Bronchial epithelial cell (primary cell): ENCODE measurements at regions not wholly inside any gene's neighbourhood (a gene's known extent, or its start where the extent isn't known, plus 50 kb on each side); places are given as distances from the start of the nearest gene placed in this dataset.
A peak's percentile ranks its signal among the peaks of the same experiment; 100 is the strongest.

Source experiments
- DNase-seq: peaks from one replicate; pipeline ENCODE4 v3.0.0-alpha.2; 2010; ENCODE audit warnings: low read depth
- FAIRE-seq: peaks from 2 replicates; lab custom pipeline; 2011; peaks lifted over from hg19 to GRCh38; lab: Jason Lieb, UNC
- H3K27me3 ChIP-seq: 2 replicates; pipeline ENCODE4 v1.5.1; 2011; ENCODE audit warnings: low read length; ENCODE audit not compliant: control insufficient read depth, insufficient read depth
- H3K36me3 ChIP-seq: 2 replicates; pipeline ENCODE4 v1.5.1; 2011; ENCODE audit warnings: low read length; ENCODE audit not compliant: control insufficient read depth, insufficient read depth
- H3K4me3 ChIP-seq: 2 replicates; pipeline ENCODE4 v1.5.1; 2011; ENCODE audit warnings: mild to moderate bottlenecking, low read depth, low read length, control low read depth
- TF ChIP-seq, protein P1 (sequence below): IDR thresholded peaks from 2 replicates; pipeline ENCODE4 v1.5.1; 2011; ENCODE audit warnings: mild to moderate bottlenecking, moderate library complexity, low read length, control low read depth, inconsistent platforms; ENCODE audit not compliant: insufficient read depth, severe bottlenecking

DNA sequence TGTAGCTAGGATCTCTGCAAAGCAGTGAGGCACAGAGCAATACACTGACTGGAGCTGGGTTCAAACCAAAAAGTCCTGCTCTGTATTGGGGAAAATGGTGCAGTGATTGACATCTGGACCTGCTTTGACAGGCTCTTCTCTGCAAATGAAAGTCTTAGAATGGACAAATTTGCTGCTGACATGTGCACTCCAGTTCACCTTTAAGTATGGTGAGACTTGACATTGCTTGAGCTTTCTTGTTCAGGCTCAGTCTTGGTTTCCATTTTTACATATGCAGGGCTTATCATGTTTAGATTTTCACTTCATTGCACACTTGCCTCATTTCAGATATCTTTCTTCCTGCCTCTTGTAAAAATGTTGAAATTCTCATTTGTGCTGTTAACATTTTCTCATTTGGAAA lies 1655.0 kb downstream of the MRPL39 start:
- DNase-seq (no peak), FAIRE-seq (no peak)
- TF ChIP-seq, protein P1, sequence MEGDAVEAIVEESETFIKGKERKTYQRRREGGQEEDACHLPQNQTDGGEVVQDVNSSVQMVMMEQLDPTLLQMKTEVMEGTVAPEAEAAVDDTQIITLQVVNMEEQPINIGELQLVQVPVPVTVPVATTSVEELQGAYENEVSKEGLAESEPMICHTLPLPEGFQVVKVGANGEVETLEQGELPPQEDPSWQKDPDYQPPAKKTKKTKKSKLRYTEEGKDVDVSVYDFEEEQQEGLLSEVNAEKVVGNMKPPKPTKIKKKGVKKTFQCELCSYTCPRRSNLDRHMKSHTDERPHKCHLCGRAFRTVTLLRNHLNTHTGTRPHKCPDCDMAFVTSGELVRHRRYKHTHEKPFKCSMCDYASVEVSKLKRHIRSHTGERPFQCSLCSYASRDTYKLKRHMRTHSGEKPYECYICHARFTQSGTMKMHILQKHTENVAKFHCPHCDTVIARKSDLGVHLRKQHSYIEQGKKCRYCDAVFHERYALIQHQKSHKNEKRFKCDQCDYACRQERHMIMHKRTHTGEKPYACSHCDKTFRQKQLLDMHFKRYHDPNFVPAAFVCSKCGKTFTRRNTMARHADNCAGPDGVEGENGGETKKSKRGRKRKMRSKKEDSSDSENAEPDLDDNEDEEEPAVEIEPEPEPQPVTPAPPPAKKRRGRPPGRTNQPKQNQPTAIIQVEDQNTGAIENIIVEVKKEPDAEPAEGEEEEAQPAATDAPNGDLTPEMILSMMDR = no peak
- Histone ChIP-seq H3K36me3 (no peaks in the 10 kb centered on the region), H3K4me3 (no peak overlapping the region), H3K27me3 (no peaks in the 10 kb centered on the region)

DNA sequence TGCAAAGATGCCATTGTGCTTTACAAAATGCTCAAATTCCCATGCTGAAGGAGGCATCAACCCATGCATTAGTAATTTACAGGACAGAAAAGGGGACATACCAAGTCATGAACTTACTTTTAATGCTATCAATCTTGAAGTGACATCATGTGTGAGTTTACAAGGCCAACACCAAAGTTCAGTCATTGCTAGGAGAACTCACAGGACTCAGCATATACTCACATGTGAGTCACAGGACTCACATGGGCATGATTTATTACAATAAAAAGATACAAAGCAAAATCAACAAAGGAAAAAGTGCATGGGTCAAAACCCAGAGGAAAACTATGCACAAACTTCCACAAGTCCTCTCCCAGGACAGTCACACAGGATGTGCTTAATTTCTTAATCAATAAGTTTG lies 1656.0 kb downstream of the MRPL39 start:
- FAIRE-seq (no peak), DNase-seq (peak; percentile 7)
- H3K36me3 ChIP-seq = no peaks in the 10 kb centered on the region
- no peaks in the 10 kb centered on the region for H3K27me3 ChIP-seq
- no peak overlapping the region for H3K4me3 ChIP-seq
- TF ChIP-seq, protein P1 = no peak

DNA sequence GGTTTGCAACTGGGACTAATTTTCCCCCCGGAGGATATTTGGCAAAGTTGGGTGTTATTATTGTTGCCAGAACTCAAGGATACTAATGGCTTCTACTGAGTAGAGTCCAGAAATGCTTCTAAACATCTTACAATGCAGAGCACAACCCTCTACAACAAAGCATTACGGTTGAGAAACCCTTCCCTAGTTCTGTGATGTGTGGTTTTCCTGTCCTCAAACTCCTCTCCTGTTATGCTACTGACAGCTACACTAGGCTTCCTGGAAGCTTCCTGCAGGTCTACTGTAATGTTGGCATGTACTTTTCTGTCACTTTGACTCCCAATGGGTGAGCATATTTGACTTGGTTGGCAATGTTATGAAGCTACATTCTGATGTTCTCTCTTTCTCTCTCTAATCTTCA lies 1656.9 kb downstream of the MRPL39 start:
- Histone ChIP-seq H3K27me3 (no peaks in the 10 kb centered on the region), H3K36me3 (no peaks in the 10 kb centered on the region), H3K4me3 (no peak overlapping the region)
- DNase-seq (no peak), FAIRE-seq (no peak)
- TF ChIP-seq, protein P1 = no peak

DNA sequence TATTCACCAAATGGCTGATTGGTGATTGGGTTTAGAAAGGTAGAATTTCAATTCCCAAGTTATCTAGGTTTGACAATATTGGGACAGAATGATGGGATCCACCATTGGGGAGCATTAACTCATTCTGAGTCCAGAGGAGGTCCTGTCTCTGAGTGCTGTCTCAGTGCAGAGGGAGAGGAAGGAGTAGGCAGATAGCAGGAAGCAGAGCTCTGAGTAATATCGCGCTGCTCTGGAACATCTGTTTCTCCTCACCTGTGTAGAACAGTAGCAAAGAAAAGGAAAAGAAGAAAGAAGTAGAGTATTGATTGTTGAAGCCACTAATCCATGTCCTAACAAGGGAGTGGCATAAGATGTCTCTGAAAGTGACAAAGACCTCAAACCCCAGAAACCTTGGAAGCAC lies 1657.8 kb downstream of the MRPL39 start:
- DNase-seq = no peak
- TF ChIP-seq, protein P1 = no peak
- FAIRE-seq = no peak
- Histone ChIP-seq H3K27me3 (no peaks in the 10 kb centered on the region), H3K36me3 (no peaks in the 10 kb centered on the region), H3K4me3 (no peak overlapping the region)

DNA sequence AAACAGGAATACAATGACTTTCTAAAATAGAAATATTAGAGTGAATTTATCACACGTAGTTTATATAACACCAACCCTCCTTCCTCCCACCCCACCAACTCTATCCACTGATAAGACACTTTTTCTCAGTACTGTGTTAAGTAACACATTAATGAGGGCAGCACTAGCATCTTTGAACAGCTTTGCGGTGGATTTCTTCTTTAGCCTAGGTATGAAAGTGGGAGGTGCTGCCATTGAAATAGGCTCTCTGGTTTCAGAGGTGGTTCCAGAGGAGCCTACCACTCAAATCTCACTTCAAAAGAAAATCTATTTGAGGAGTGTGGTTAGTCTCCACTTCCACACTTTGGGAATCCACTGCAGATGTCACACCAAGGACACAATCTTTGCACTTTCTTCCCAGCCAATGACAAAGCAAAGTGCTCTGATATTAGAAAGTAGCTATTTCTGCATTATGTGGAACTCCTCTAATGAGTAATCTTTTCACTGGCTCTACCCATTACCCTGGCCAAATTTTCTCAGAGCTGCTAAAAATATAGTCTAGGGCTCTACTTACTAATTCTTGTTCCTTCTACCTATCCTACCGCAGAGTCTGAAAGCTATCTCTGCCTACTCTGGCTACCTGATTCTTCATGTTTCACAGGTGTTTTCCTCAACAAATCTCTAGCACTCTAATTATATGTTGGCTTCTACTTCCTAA lies 1667.8 kb downstream of the MRPL39 start:
- no peaks in the 10 kb centered on the region for H3K27me3 ChIP-seq
- no peak for DNase-seq
- no peak for FAIRE-seq
- no peaks in the 10 kb centered on the region for H3K36me3 ChIP-seq
- TF ChIP-seq, protein P1 = no peak
- H3K4me3 ChIP-seq = no peak overlapping the region

DNA sequence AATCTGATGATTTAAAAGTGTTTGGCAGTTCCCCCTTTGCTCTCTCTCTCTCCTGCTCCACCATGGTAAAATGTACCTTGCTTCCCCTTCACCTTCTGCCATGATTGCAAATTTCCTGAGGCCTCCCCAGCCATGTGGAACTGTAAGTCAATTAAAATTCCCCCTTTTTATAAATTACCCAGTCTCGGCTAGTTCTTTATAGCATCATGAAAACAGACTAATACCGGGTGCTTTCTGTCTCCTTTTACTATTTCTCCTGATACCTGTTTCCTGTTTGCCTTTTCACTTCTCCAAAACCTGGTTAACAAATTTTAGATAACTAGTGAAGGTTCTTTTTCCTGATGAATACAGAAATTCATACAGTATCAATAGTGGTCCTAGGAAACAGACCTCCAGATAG lies 1670.3 kb downstream of the MRPL39 start:
- H3K4me3 ChIP-seq = no peak overlapping the region
- TF ChIP-seq, protein P1 = no peak
- no peaks in the 10 kb centered on the region for H3K36me3 ChIP-seq
- H3K27me3 ChIP-seq = no peaks in the 10 kb centered on the region
- DNase-seq (no peak), FAIRE-seq (no peak)
